ENCODE measurements at regions not wholly inside any gene's neighbourhood (a gene's known extent, or its start where the extent isn't known, plus 50 kb on each side); places are given as distances from the start of the nearest gene placed in this dataset.

GRCh38 chr6:53413326-53413725, 64.6 kb upstream of the ELOVL5 start:
- DNase-seq (ENCODE audit: low spot score), result no peak

- DNase-seq (ENCODE audit: low spot score), result no peak
Observed at GRCh38 chr6:53412751-53413150, 64.0 kb upstream of the ELOVL5 start.

GRCh38 chr6:53412021-53412715, 63.4 kb upstream of the ELOVL5 start:
- DNase-seq (ENCODE audit: low spot score), result no peak

- no peak for DNase-seq (ENCODE audit: low spot score)
Observed at GRCh38 chr6:53411451-53411850, 62.7 kb upstream of the ELOVL5 start.

- peak; percentile 56 for DNase-seq (ENCODE audit: low spot score)
Observed at GRCh38 chr6:53410508-53411258, 61.9 kb upstream of the ELOVL5 start.

GRCh38 chr6:53408826-53409225, 60.1 kb upstream of the ELOVL5 start:
- DNase-seq (ENCODE audit: low spot score), result no peak

- DNase-seq (ENCODE audit: low spot score), result no peak
Observed at GRCh38 chr6:53399027-53399344, 50.2 kb upstream of the ELOVL5 start.

- no peak for DNase-seq (ENCODE audit: low spot score)
Observed at GRCh38 chr6:53398247-53399026, 49.7 kb upstream of the ELOVL5 start.

Measured in H4 (cell line).